Left renal pelvis (tissue), 4 donors: ENCODE measurements at regions not wholly inside any gene's neighbourhood (a gene's known extent, or its start where the extent isn't known, plus 50 kb on each side); places are given as distances from the start of the nearest gene placed in this dataset.

Experiments used
- DNase-seq, 4 donors: peaks; one replicate each; pipeline ENCODE4 v3.0.0-alpha.2; 2013; ENCODE audit warnings: low read depth in 4 of 4, low spot score in 3 of 4

- no peak for DNase-seq
These were observed 198.2 kb upstream of the PLEKHG7 start for GRCh38 chr12:92504594-92504981.

- DNase-seq = no peak
These were observed 198.7 kb upstream of the PLEKHG7 start for GRCh38 chr12:92503971-92504593.

GRCh38 chr12:92503029-92503931, 199.5 kb upstream of the PLEKHG7 start:
- DNase-seq = peak in 2 of 4 donors; percentile 18 to 30

- no peak for DNase-seq
These were observed 200.3 kb upstream of the PLEKHG7 start for GRCh38 chr12:92502417-92503028.

GRCh38 chr12:92496790-92497189, 206.0 kb upstream of the PLEKHG7 start:
- no peak for DNase-seq

GRCh38 chr12:92495108-92495507, 207.7 kb upstream of the PLEKHG7 start:
- DNase-seq = no peak

- DNase-seq = no peak
These were observed 209.0 kb upstream of the PLEKHG7 start for GRCh38 chr12:92493816-92494215.

GRCh38 chr12:92492995-92493394, 209.8 kb upstream of the PLEKHG7 start:
- DNase-seq = no peak

GRCh38 chr12:92492291-92492690, 210.5 kb upstream of the PLEKHG7 start:
- DNase-seq = no peak

GRCh38 chr12:92489781-92490180, 213.0 kb upstream of the PLEKHG7 start:
- DNase-seq = no peak

- DNase-seq = no peak
These were observed 214.1 kb upstream of the PLEKHG7 start for GRCh38 chr12:92488735-92489134.

GRCh38 chr12:92487138-92487485, 215.7 kb upstream of the PLEKHG7 start:
- no peak for DNase-seq

- DNase-seq = no peak
These were observed 216.2 kb upstream of the PLEKHG7 start for GRCh38 chr12:92486443-92487137.

GRCh38 chr12:92485351-92486348, 217.1 kb upstream of the PLEKHG7 start:
- no peak for DNase-seq

GRCh38 chr12:92482599-92482998, 220.2 kb upstream of the PLEKHG7 start:
- DNase-seq = no peak

GRCh38 chr12:92481066-92481465, 221.7 kb upstream of the PLEKHG7 start:
- DNase-seq = no peak

- no peak for DNase-seq
These were observed 224.1 kb upstream of the PLEKHG7 start for GRCh38 chr12:92478692-92479091.

GRCh38 chr12:92476844-92477243, 225.9 kb upstream of the PLEKHG7 start:
- no peak for DNase-seq

GRCh38 chr12:92473564-92473963, 229.2 kb upstream of the PLEKHG7 start:
- DNase-seq = no peak

GRCh38 chr12:92472201-92472600, 230.6 kb upstream of the PLEKHG7 start:
- no peak for DNase-seq
